Keratinocyte (primary cell): ENCODE measurements at regions not wholly inside any gene's neighbourhood (a gene's known extent, or its start where the extent isn't known, plus 50 kb on each side); places are given as distances from the start of the nearest gene placed in this dataset.

Experiments
- EZH2 ChIP-seq: IDR thresholded peaks from one replicate; pipeline ENCODE4 v1.6.1; 2012; ENCODE audit warnings: inconsistent platforms, mild to moderate bottlenecking, low read length, moderate library complexity
- TF ChIP-seq, protein P1 (sequence below), 3 experiments: IDR thresholded peaks in 1 of 3; conservative IDR thresholded peaks in 1 of 3; optimal IDR thresholded peaks in 1 of 3; 2 replicates in 2 of 3; 3 replicates in 1 of 3; pipeline versions ENCODE3 to v1.5.1; 2011; ENCODE audit warnings: low read length in 3 of 3, mild to moderate bottlenecking in 3 of 3, moderate library complexity in 2 of 3, control low read depth in 1 of 3, inconsistent platforms in 1 of 3; ENCODE audit not compliant: insufficient read depth in 2 of 3; ENCODE audit errors: extremely low read depth in 1 of 3

DNA sequence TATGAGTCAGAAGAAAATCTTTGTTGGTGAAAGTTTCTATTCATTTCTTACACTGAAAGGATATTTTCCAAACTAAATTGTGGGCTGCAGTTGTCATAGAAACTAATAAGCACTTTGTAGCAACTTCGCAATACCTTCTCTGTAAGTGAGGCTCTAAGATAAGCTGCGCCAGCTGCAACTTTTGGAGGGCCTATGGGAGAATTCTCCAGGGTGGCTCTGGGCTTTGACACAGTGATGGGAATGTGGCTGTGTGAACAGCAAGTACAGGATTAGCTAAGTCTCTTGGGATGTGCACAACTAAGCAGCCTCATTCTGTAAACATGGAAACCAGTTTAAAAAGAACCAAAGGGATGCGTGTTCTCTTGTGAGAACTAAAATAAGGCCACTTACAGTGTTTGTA lies 124.6 kb upstream of the SGO1 start:
- TF ChIP-seq, protein P1, sequence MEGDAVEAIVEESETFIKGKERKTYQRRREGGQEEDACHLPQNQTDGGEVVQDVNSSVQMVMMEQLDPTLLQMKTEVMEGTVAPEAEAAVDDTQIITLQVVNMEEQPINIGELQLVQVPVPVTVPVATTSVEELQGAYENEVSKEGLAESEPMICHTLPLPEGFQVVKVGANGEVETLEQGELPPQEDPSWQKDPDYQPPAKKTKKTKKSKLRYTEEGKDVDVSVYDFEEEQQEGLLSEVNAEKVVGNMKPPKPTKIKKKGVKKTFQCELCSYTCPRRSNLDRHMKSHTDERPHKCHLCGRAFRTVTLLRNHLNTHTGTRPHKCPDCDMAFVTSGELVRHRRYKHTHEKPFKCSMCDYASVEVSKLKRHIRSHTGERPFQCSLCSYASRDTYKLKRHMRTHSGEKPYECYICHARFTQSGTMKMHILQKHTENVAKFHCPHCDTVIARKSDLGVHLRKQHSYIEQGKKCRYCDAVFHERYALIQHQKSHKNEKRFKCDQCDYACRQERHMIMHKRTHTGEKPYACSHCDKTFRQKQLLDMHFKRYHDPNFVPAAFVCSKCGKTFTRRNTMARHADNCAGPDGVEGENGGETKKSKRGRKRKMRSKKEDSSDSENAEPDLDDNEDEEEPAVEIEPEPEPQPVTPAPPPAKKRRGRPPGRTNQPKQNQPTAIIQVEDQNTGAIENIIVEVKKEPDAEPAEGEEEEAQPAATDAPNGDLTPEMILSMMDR (optimal IDR thresholded peaks at IDR 0.05 in 1 of 3, IDR thresholded peaks at IDR 0.05 in 1 of 3, conservative IDR thresholded peaks at IDR 0.05 in 1 of 3; ENCODE audit: extremely low read depth in 1 of 3, insufficient read depth in 2 of 3, low read length in 3 of 3), result no peak
- TF ChIP-seq EZH2, result no peak
